ENCODE measurements at regions not wholly inside any gene's neighbourhood (a gene's known extent, or its start where the extent isn't known, plus 50 kb on each side); places are given as distances from the start of the nearest gene placed in this dataset.
"Not testable (repeated sequence)": the region's sequence is repeated elsewhere in the genome, so short reads cannot be mapped to it uniquely, and the experiment has no call there.

GRCh38 chr12:9334041-9334692 is 126.0 kb upstream of the PZP start:
- DNase-seq = no peak

GRCh38 chr12:9333161-9333560 is 125.0 kb upstream of the PZP start:
- DNase-seq = no peak

- no peak for DNase-seq
Measured at GRCh38 chr12:9332564-9332963, 124.4 kb upstream of the PZP start.

DNA sequence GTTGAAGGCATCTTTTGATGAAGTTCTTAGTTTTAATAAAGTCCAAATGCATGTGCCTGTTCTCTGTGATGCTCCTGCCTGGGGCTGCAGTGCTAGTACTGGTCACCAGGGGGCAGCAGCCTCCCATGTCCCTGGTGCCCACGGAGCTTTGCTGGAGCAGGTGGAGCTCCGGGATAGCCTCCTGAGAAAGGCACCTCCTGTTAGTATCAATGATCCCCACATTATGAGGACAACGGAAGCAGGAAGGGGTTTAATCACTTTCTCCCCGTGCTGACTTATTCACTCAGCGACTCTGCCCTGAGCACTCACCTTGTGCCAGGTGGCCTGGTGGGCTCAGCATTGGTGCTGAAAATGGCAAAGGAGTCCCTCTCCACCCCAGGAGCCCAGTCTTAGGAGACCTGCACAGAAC is 123.0 kb upstream of the PZP start:
- peak; percentile 75 for DNase-seq

- DNase-seq = no peak
Measured at GRCh38 chr12:9329019-9329418, 120.8 kb upstream of the PZP start.

GRCh38 chr12:9328065-9328464 is 119.9 kb upstream of the PZP start:
- no peak for DNase-seq

DNA sequence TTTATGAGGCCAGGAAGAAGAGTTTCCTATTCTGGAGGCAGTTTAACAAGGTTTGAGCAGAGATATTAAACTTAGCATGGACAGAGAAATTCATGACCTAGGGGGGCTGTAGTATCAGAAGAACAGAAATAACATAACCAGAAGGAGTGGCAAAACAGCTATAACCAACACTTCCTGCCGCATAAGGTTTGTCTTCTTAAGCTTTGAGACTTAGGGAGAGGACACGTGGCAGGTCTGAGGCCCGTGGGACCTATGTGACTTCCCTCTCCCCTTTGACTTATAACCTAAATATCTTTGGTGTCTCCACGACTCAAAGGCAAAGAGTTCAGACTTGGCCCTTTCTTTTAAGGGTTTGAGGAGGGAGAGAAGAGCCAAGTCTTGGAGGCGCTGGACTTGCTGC is 119.1 kb upstream of the PZP start:
- no peak for DNase-seq

DNA sequence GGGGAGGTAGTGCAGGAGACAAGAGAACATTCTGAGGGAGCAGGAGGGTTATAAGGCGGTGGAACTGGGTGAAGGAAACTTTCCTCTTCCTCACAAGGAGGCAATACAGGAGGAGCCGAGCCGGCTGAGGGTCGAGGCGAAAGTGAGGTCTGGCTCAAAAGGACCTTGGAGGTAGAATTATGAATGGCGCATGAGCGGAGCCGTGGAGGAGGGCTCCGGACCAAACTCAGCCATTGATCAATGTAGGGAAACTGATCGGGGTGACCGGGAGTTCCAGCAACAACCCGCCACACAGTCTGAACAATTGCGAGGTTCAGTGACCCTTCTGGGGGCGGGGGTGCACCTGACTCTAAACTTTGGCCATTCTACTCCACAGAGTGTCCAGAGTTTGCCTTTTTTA is 118.7 kb upstream of the PZP start:
- not testable (repeated sequence) for DNase-seq

- no peak for DNase-seq
Measured at GRCh38 chr12:9326085-9326484, 117.9 kb upstream of the PZP start.

DNA sequence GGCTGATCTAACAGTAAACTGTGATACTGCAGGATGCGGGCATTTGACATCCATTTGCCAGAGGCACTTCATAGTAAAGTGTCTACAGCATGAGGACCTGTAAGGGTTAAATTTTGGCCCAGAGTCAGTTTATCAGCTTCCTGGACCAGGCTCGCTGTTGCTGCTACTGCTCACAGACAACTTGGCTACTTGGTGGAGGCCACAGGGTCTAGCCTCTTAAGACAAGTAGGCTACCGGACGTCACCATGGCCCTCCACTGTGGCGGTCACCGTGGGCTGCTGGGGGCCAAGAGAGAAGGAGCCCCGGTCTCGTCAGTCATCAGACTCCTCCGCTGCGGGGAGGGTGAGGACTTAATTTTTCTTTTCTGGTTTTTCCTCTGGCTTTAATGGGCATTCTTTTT is 117.3 kb upstream of the PZP start:
- DNase-seq = no peak

GRCh38 chr12:9324782-9325181 is 116.6 kb upstream of the PZP start:
- no peak for DNase-seq

DNA sequence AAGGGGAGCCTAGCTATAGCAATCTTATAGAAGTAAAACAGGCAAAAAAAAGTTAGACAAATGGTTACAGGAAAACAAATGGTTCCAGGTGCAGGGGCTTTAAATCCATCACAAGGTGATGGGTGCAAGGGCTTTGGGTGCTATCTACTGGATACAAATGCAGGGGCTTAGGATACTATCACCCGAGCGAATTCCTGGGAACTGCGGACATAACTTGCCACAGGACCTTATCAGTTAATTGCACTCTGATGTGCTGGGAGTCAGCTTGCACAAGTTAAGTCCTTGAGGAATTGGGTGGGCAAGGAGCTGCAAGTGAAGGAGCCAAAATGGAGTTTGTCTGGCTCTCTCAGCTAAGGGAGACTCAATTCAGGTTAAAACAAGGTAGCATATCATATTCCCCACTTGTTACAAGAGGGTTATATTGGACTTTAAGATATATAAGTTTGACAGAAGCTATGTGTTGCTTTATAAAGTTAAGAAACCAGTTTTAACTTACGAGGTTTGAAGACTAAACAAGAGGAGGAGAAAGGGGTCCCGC is 115.0 kb upstream of the PZP start:
- DNase-seq = no peak

GRCh38 chr12:9319842-9320173 is 111.6 kb upstream of the PZP start:
- no peak for DNase-seq

DNA sequence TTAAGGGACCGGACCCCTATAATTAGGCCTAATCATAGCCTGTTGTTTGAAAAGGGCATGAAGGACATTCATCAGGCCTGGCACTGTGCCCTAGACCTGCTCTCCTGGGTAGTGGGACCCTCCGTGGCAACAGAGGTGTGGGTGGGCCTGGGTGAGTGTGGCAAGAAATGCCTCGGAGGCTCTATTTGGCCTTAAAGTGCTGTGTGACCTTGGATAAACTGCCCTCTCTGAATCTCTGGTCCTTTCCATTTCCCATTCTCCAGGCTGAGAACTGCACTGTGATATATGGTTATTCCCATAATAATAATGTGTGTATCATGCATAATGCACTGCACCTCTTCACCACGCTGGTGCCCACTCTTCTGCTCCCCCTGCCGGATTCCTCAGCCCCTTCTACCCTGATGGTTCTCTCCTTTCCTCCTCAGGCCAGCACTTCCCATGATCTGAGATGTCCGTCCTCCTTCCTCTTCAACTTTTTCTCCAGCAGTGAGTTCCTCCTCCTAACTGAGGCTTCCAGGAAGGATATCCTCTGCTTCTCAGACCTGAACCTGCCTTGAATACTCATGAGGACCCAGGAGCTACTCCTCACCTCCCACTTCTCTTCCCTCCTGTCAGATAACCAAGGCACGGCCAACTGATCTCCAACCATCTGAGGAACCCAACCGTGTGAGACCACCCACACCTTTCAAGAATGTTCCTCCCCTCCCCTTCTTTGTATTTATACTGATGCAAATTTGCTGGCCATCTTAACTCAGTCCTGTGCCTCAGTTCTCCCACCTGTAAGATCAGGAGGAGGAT is 111.0 kb upstream of the PZP start:
- no peak for DNase-seq

DNA sequence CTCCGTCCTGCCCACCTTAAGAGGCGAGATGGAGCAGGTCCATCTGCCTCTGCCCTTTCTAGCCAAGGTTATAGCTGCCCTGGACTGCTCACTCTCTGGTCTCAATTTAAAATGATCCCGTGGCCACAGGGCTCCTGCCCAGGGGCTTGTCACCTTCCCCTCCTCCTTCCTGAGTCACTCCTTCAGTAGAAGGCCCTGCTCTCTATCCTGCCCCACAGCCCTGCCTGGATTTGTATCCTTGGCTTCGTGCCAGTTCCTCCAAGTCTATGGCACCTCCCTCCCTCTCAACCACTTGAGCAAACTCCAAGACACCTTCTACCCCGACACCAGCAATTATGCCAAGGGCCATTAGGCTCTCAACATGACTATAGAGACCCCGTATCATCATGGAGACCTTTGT is 105.3 kb upstream of the PZP start:
- not testable (repeated sequence) for DNase-seq

DNA sequence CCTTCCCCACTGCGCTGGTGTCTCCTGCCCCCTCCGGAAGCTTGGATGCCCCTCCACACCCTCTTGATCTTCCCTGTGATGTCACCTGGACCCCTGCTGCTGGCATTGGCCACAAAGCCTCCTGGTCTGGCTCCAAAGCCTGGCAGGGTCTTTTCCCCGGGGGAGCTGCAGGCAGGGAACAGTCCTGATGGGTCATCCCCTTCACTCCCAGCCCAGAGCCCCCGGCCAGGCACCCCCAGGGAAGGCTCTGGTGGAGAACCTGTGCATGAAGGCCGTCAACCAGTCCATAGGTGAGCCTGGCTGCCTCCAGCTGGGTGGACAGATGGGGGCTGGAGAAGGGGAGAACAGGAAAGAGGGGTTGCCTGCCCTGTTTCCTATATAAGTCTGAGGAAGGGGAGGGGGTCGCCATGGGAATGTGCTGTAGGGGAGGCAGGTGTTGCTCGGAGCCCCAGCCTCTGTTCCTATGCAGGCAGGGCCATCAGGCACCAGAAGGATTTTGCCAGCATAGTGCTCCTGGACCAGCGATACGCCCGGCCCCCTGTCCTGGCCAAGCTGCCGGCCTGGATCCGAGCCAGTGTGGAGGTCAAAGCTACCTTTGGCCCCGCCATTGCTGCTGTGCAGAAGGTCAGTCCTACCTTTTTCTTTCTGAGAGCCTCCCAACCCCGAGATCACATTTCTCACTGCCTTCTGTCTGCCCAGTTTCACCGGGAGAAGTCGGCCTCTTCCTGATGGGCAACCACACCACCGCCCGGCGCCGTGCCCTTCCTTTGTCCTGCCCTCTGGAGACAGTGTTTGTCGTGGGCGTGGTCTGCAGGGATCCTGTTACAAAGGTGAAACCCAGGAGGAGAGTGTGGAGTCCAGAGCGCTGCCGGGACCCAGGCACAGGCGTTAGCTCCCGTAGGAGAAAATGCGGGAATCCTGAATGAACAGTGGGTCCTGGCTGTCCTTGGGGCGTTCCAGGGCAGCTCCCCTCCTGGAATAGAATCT is 104.5 kb upstream of the PZP start:
- DNase-seq = not testable (repeated sequence)

- DNase-seq = not testable (repeated sequence)
Measured at GRCh38 chr12:9311454-9311853, 103.3 kb upstream of the PZP start.

DNA sequence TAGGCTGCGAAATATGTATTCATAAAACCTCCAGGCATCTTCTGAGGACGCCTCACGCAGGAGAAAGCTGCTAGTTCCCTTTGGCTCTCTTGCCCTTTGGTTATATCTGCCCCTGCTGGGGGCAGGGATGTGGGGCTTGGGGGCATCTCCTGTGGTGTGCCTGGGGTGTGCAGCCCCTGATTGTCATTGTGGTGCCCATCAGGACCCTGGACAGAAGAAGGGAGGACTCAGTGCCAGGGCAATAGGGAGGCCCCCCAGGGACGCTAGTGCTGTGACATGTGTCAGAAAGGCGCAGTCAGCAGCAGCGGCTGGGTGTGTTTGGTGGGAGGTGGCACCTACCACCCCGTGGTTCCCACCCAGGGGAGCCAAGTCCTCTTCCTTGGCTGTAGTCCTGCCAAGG is 102.5 kb upstream of the PZP start:
- DNase-seq = not testable (repeated sequence)

GRCh38 chr12:9309749-9310148 is 101.6 kb upstream of the PZP start:
- DNase-seq = not testable (repeated sequence)

DNA sequence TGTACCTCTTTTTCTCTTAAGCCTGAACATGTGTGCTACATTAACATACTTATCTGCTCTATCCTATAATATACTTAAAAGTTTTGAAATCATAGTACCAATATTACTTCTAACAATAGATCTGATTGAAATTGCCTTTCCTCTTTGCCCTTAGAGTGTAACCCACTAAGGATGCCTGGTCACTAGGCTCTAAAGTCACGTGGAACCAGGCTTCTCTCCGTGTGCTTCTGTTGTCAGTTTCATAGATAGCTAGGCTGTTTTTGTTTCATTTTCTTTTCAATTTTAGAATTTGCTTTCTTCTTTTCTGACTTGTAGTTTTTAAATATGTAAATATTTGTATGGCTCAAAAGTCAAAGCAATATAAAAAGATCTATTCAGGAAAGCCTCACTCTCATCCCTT is 100.5 kb upstream of the PZP start:
- not testable (repeated sequence) for DNase-seq

DNA sequence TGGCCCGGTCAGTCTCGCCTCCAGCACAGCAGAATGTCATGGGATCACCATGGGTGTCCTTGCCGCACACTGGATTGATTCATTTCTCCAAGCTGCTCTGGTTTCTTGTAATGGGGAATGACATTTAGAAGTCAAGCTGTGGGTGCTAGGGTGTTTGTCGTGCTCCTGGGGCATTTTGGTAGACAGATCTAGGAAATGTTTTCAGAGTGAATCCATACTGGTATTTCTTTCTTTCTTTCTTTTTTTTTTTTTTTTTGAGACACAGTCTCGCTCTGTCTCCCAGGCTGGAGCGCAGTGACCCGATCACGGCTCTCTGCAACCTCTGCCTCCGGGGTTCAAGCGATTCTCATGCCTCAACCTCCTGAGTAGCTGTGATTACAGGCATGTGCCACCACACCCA is 100.0 kb upstream of the PZP start:
- not testable (repeated sequence) for DNase-seq

- not testable (repeated sequence) for DNase-seq
Measured at GRCh38 chr12:9307255-9307654, 99.1 kb upstream of the PZP start.

GRCh38 chr12:9306004-9306403 is 97.8 kb upstream of the PZP start:
- not testable (repeated sequence) for DNase-seq
